B cell (primary cell): ENCODE measurements at regions not wholly inside any gene's neighbourhood (a gene's known extent, or its start where the extent isn't known, plus 50 kb on each side); places are given as distances from the start of the nearest gene placed in this dataset.

Experiments used
- ATAC-seq: fragments of 200-7000 bp; cut with Tn5 transposase; one replicate; pipeline ENCODE4 v1.10.0; 2021; ENCODE audit warnings: low read depth, mild to moderate bottlenecking, moderate number of reproducible peaks, moderate library complexity
- CTCF ChIA-PET: fragments of 350-600 bp; sonication (Branson Sonifier 250); formaldehyde crosslinking; loops from one replicate; lab custom pipeline; 2021; ENCODE audit warnings: antibody characterized with exemption, inconsistent platforms; lab: Charles Lee
- POLR2A ChIA-PET: fragments of 350-600 bp; sonication (Branson Sonifier 250); formaldehyde crosslinking; loops from one replicate; lab custom pipeline; 2021; ENCODE audit warnings: antibody characterized with exemption; lab: Charles Lee
- DNase-seq: peaks from one replicate; pipeline ENCODE4 v3.0.0; 2013
- H2AFZ ChIP-seq: 2 replicates; pipeline ENCODE4 v1.6.1; 2012; ENCODE audit warnings: mild to moderate bottlenecking, low read depth, low read length; ENCODE audit not compliant: insufficient read depth, poor library complexity, severe bottlenecking
- H3K27ac ChIP-seq, 2 donors: 1 replicate in 1 of 2; 2 replicates in 1 of 2; pipeline ENCODE4 v1.5.1; 2012 to 2013; ENCODE audit warnings: low read length in 2 of 2, mild to moderate bottlenecking in 2 of 2, moderate library complexity in 1 of 2
- H3K27me3 ChIP-seq, 4 experiments: fragments of 200-600 bp in 1 of 4; sonication (generic) in 1 of 4; replicated peaks in 1 of 4; 1 replicate in 2 of 4; 2 replicates in 2 of 4; pipeline versions ENCODE4 v1.6.1 to v1.7.0; 2013 to 2016; ENCODE audit warnings: low read length in 3 of 4, mild to moderate bottlenecking in 2 of 4, mixed read lengths in 1 of 4, moderate library complexity in 1 of 4; ENCODE audit not compliant: insufficient read depth in 4 of 4, control insufficient read depth in 3 of 4; ENCODE audit errors: control extremely low read depth in 1 of 4
- H3K36me3 ChIP-seq, 2 experiments: replicated peaks in 1 of 2; 1 replicate in 1 of 2; 2 replicates in 1 of 2; pipeline versions ENCODE4 v1.6.1 to v1.7.1; 2013; ENCODE audit warnings: low read length in 1 of 2; ENCODE audit not compliant: insufficient read depth in 2 of 2, control insufficient read depth in 1 of 2; ENCODE audit errors: control extremely low read depth in 1 of 2, extremely low read depth in 1 of 2
- H3K4me1 ChIP-seq, 2 donors: fragments of 200-600 bp in 1 of 2; sonication (generic) in 1 of 2; 1 replicate in 1 of 2; 2 replicates in 1 of 2; pipeline versions ENCODE4 v1.5.1 to v1.6.1; 2013 to 2017; ENCODE audit warnings: low read length in 2 of 2; ENCODE audit not compliant: control insufficient read depth in 2 of 2, insufficient read depth in 2 of 2
- H3K4me2 ChIP-seq: replicated peaks from 2 replicates; pipeline ENCODE3; 2012; ENCODE audit warnings: mild to moderate bottlenecking, low read depth, low read length; ENCODE audit not compliant: poor library complexity, severe bottlenecking
- H3K4me3 ChIP-seq, 5 experiments: fragments of 200-600 bp in 1 of 5; sonication (generic) in 1 of 5; 1 replicate in 3 of 5; 2 replicates in 2 of 5; pipeline versions ENCODE4 v1.5.1 to v1.7.0; 2011 to 2016; ENCODE audit warnings: low read length in 4 of 5, mild to moderate bottlenecking in 4 of 5, low read depth in 2 of 5, control low read depth in 1 of 5, moderate library complexity in 1 of 5; ENCODE audit not compliant: insufficient read depth in 1 of 5; ENCODE audit errors: control extremely low read depth in 1 of 5, extremely low read depth in 1 of 5
- H3K79me2 ChIP-seq: fragments of 200-600 bp; sonication (generic); one replicate; pipeline ENCODE4 v1.6.0; 2016; ENCODE audit warnings: low read length; ENCODE audit not compliant: control insufficient read depth, insufficient read depth
- H3K9ac ChIP-seq: fragments of 200-600 bp; sonication (generic); 2 replicates; pipeline ENCODE4 v1.6.1; 2017; ENCODE audit warnings: mild to moderate bottlenecking, low read length, moderate library complexity
- H3K9me3 ChIP-seq, 3 donors: one replicate each; pipeline versions ENCODE4 v1.6.1 to v1.7.1; 2013; ENCODE audit warnings: low read length in 2 of 3; ENCODE audit not compliant: control insufficient read depth in 2 of 3, insufficient read depth in 1 of 3; ENCODE audit errors: control extremely low read depth in 1 of 3
- H4K20me1 ChIP-seq: 2 replicates; pipeline ENCODE4 v1.6.0; 2012; ENCODE audit warnings: mild to moderate bottlenecking, low read length; ENCODE audit not compliant: insufficient read depth, control insufficient read depth, poor library complexity, severe bottlenecking
- H3K27ac Mint-ChIP-seq: one replicate; pipeline ENCODE4 v1.8.0; 2021; ENCODE audit warnings: mixed read lengths
- H3K27me3 Mint-ChIP-seq: one replicate; pipeline ENCODE4 v1.8.0; 2021; ENCODE audit warnings: mixed read lengths
- H3K4me1 Mint-ChIP-seq: one replicate; pipeline ENCODE4 v1.8.0; 2021; ENCODE audit warnings: mixed read lengths
- H3K4me3 Mint-ChIP-seq: one replicate; pipeline ENCODE4 v1.8.0; 2021; ENCODE audit warnings: mixed read lengths
- H3K9me3 Mint-ChIP-seq: one replicate; pipeline ENCODE4 v1.8.0; 2022; ENCODE audit warnings: mixed read lengths; ENCODE audit not compliant: insufficient read depth
- EZH2 ChIP-seq: IDR thresholded peaks from 2 replicates; pipeline ENCODE4 v1.6.1; 2012; ENCODE audit warnings: borderline replicate concordance, low read depth, mild to moderate bottlenecking, moderate library complexity, low read length; ENCODE audit not compliant: insufficient read depth, poor library complexity, severe bottlenecking
- whole genome bisulfite sequencing: methylation state at CpG from one replicate; pipeline ENCODE4 v1.1.5; 2013; ENCODE audit warnings: missing lambda C conversion rate; ENCODE audit not compliant: insufficient coverage; 5-methylcytosine and 5-hydroxymethylcytosine counted together
- intact Hi-C: fragments of 100-400 bp; cut with micrococcal nuclease; formaldehyde crosslinking; loops from one replicate; pipeline ENCODE4 v1.10.0; 2022
- TF ChIP-seq, protein P1 (sequence below): fragments of 200-600 bp; IDR thresholded peaks from one replicate; pipeline ENCODE4 v1.8.0; 2022; ENCODE audit warnings: antibody characterized with exemption, mild to moderate bottlenecking

DNA sequence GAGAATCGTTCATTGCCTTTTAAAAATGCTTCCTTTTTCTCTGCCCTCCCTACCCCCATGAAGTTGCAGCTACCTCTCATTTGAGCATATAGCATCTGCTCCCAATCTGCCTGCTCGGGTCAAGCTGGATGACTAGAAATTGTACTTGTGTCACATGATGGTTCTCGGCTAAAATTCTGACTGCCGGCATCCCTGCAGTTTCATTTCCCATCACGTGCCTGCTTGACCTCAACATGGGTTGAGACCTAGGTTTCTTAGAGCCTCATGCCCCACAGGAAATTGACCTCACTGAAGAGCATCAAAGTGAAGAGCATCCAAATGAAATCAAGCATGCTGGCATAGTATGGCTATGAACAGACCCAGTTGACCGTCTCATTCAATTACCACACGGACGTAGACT lies 581.6 kb upstream of the PSMD7 start:
- no peak overlapping the region for H3K4me3 ChIP-seq
- Mint-ChIP-seq H3K4me1 (no peaks in the 10 kb centered on the region), H3K9me3 (no peaks in the 10 kb centered on the region), H3K27ac (no peak overlapping the region), H3K4me3 (no peak overlapping the region), H3K27me3 (no peaks in the 10 kb centered on the region)
- DNase-seq (no peak), ATAC-seq (no peak)
- no peaks in the 10 kb centered on the region for H3K4me1 ChIP-seq
- H2AFZ ChIP-seq: no peak overlapping the region
- peaks cover 0 to 4% (median 0%) of the 10 kb centered on the region in 3 donors for H3K9me3 ChIP-seq
- no peak overlapping the region for H3K27ac ChIP-seq
- no peaks in the 10 kb centered on the region for H3K36me3 ChIP-seq
- H3K4me2 ChIP-seq: no peak overlapping the region
- CTCF ChIA-PET: interaction anchor here (0.9 kb wide), 1 partner anchor 9 kb away, joined by 4 read pairs; no protein-coding TSS in a partner anchor
- POLR2A ChIA-PET: no interaction called here
- 67% methylated on average over 5 of the region's 8 CpGs for WGBS
- TF ChIP-seq EZH2: no peak
- TF ChIP-seq, protein P1, sequence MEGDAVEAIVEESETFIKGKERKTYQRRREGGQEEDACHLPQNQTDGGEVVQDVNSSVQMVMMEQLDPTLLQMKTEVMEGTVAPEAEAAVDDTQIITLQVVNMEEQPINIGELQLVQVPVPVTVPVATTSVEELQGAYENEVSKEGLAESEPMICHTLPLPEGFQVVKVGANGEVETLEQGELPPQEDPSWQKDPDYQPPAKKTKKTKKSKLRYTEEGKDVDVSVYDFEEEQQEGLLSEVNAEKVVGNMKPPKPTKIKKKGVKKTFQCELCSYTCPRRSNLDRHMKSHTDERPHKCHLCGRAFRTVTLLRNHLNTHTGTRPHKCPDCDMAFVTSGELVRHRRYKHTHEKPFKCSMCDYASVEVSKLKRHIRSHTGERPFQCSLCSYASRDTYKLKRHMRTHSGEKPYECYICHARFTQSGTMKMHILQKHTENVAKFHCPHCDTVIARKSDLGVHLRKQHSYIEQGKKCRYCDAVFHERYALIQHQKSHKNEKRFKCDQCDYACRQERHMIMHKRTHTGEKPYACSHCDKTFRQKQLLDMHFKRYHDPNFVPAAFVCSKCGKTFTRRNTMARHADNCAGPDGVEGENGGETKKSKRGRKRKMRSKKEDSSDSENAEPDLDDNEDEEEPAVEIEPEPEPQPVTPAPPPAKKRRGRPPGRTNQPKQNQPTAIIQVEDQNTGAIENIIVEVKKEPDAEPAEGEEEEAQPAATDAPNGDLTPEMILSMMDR: no peak
- no peak overlapping the region for H3K9ac ChIP-seq
- no peaks in the 10 kb centered on the region for H3K79me2 ChIP-seq
- H3K27me3 ChIP-seq: no peaks in the 10 kb centered on the region
- no peaks in the 10 kb centered on the region for H4K20me1 ChIP-seq
- intact Hi-C loops: no loop called here

DNA sequence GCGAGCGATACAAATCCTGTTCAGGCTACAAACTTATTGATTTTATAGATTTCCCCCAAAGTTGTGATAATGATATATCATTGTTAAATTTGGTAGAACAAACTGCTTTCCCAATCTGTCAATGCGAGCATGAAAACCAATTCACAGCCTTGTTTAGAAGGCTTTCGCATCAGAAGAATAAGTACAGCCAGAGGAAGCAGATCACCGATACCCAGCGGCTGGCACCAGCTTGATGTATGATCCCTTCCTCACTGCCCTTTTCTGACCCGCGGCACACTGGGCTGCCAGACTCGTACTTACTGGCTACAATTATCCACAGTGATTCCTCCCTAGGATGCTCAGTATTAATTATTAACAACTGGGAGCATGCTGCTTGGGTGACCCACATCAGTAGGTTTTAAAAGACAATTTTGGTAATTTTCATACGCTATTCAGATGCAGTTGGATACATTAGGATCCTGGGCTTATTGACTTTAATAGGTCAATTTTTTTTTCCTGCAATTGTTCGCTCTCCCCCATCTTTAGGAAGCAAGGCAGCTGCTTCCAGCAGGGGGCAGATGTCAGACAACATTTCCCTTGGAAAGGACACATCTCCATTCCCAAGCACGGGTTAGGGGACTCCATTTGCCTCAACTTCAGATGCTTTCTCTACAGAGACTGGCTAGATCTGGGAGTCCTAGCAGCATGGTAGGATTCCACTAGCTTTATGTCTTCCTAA lies 582.7 kb upstream of the PSMD7 start:
- intact Hi-C loops: no loop called here
- no peaks in the 10 kb centered on the region for H3K79me2 ChIP-seq
- no peak for DNase-seq
- H3K27ac ChIP-seq: no peak overlapping the region
- no peak overlapping the region for H2AFZ ChIP-seq
- TF ChIP-seq EZH2: no peak
- TF ChIP-seq, protein P1: no peak
- Mint-ChIP-seq H3K27ac (no peak overlapping the region), H3K4me3 (no peak overlapping the region), H3K27me3 (no peaks in the 10 kb centered on the region), H3K9me3 (no peaks in the 10 kb centered on the region), H3K4me1 (no peaks in the 10 kb centered on the region)
- H3K36me3 ChIP-seq: no peaks in the 10 kb centered on the region
- POLR2A ChIA-PET: no interaction called here
- H3K4me1 ChIP-seq: no peaks in the 10 kb centered on the region
- no peaks in the 10 kb centered on the region for H3K27me3 ChIP-seq
- no peak overlapping the region for H3K9ac ChIP-seq
- ATAC-seq: no peak
- H3K9me3 ChIP-seq: peaks cover 0 to 4% (median 0%) of the 10 kb centered on the region in 3 donors
- H4K20me1 ChIP-seq: no peaks in the 10 kb centered on the region
- H3K4me3 ChIP-seq: no peak overlapping the region
- no peak overlapping the region for H3K4me2 ChIP-seq
- WGBS: 94% methylated on average over 5 of the region's 12 CpGs
- CTCF ChIA-PET: interaction anchor here (0.9 kb wide), 1 partner anchor 8 kb away, joined by 4 read pairs; no protein-coding TSS in a partner anchor
